GM19452 (cell line): ENCODE measurements at regions not wholly inside any gene's neighbourhood (a gene's known extent, or its start where the extent isn't known, plus 50 kb on each side); places are given as distances from the start of the nearest gene placed in this dataset.

Source experiments
- ATAC-seq: cut with Tn5 transposase; IDR thresholded peaks from one replicate; pipeline ENCODE4 v1.9.1; 2021; ENCODE audit not compliant: unreplicated experiment

DNA sequence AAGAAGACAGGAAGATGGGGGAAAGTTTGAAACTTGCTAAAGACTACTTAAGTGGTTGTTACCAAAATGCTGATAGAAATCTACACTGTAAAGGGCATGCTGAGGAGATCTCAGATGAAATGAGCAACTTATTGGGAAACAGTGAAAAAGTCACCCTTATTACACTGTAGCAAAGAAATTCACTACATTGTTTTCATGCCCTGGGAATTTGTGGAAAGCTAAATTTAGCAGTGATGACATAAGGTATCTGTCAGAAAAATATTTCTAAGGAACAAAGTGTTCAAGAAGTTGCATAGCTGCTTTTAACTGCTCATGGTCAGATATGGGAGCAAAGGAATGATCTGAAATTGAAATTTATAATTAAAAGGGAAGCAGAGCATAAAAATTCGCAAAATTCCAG lies 702.4 kb upstream of the LRRC4C start:
- ATAC-seq: no peak

GRCh38 chr11:42169191-42169590 lies 709.7 kb upstream of the LRRC4C start:
- ATAC-seq: no peak

- ATAC-seq: no peak
Measured at GRCh38 chr11:42170601-42171000, 711.1 kb upstream of the LRRC4C start.

GRCh38 chr11:42171046-42171445 lies 711.6 kb upstream of the LRRC4C start:
- no peak for ATAC-seq

GRCh38 chr11:42172441-42172840 lies 713.0 kb upstream of the LRRC4C start:
- no peak for ATAC-seq

GRCh38 chr11:42175203-42175602 lies 715.8 kb upstream of the LRRC4C start:
- ATAC-seq: no peak

GRCh38 chr11:42179216-42179615 lies 719.8 kb upstream of the LRRC4C start:
- no peak for ATAC-seq

DNA sequence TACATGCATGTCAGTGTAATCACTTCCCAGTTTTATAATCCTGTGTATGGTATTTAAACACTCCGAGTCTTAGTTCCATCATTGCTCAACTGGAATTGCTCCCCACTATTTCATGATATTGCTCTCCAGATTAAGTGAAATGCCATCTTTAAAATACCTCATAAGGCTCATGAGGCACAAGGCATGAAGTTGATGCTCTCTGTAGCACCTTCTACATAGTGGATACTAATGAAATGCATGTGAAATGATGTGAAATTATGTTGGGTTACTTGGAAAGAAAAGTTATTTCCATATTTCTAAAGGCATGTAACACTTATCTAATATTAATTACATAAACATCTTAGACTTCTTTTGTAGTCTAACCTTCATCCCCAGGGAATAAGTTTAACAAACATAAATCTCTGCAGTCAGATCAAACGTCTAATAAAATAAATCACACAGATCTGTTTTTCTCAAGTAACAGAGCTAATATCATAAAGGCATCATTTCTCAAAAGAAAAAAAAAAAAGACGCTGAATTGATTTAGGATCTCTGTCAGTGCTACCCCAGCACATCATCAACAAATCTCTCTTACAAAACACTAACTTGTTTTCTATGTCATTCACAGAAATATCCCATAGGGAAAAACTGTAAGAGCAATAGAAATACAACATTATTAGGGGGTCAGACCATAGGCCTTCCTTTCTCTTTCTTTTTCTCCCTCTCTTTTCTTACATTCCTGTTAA lies 736.0 kb upstream of the LRRC4C start:
- no peak for ATAC-seq

GRCh38 chr11:42200311-42200710 lies 740.9 kb upstream of the LRRC4C start:
- no peak for ATAC-seq

DNA sequence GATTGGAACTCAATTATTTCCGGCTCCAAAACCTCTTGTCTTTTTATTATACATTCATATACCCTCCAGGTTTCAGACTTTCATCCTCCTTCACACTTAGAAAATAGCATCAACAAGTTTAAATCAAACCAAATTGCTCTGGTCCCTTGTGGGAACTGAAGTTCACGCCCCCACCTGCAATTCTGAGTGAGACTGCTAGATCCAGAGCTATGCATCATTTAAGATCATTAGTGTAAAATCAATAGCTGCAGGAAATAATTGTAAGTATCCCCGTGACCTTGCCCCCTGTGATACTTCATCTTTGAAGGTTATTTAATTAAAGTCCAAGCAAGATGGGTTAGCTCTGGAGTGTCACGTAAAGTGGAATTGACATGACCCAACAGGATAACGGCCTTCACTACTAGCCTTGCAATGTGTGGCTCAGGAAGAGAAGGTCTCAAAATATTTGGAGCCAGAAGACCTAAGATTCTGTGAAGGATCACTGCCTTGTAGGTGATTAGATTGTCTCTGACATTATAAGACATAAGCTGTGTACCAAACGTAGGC lies 742.2 kb upstream of the LRRC4C start:
- ATAC-seq: no peak

DNA sequence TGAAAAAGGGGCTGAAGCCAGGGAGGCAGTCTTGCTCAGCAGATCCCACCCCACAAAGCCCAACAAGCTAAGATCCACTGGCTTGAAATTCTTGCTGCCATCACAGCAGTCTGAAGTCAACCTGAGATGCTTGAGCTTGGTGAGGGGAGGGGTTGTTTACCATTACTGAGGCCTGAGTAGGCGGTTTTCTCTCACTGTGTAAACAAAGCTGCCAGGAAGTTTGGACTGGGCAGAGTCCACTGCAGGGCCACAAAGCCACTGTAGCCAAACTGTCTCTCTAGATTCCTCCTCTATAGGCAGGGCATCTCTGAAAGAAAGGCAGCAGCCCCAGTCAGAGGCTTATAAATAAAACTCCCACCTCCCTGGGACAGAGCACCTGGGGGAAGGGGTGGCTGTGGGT lies 746.1 kb upstream of the LRRC4C start:
- ATAC-seq: no peak

DNA sequence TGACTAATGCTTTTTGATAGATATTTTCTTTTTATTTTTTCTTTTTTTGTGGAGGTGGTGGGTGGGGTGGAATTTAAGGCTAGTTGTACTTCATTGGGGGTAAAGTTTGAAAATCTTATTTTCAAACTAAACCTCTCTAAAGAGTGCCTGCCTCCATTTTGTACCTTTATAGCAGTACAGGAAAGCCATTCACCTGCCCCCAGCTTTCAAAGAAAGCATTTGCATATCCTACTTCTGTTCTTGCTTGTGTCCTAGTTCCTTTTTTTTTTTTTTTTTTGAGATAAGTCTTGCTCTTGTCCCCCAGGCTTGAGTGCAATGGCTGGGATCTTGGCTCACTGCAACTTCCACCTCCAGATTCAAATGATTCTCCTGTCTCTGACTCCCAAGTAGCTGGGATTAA lies 766.2 kb upstream of the LRRC4C start:
- no peak for ATAC-seq

GRCh38 chr11:42232673-42233072 lies 773.2 kb upstream of the LRRC4C start:
- ATAC-seq: no peak

DNA sequence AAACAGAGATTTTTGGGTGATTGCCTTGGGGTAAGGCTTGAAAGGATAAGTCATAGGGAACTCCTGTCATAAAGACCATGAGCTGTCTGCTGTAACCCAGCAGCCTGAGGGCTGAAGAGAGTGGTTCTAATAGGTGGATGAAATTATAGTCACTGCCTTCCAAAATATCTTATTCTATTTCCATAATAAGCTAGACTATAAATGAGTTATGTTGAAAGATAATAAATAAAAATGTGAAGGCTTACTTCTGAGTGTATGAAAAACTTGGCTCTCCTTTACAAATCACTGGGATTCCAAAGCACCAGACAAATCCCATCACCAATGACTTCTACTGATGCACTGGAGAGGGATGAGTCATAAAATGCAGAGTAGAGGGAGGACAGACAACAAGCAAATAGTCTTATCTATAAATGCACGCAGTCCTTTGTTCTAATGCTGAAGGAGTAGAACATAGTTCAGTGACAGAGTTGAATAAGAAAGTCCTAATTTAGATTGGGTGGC lies 775.0 kb upstream of the LRRC4C start:
- ATAC-seq: no peak

DNA sequence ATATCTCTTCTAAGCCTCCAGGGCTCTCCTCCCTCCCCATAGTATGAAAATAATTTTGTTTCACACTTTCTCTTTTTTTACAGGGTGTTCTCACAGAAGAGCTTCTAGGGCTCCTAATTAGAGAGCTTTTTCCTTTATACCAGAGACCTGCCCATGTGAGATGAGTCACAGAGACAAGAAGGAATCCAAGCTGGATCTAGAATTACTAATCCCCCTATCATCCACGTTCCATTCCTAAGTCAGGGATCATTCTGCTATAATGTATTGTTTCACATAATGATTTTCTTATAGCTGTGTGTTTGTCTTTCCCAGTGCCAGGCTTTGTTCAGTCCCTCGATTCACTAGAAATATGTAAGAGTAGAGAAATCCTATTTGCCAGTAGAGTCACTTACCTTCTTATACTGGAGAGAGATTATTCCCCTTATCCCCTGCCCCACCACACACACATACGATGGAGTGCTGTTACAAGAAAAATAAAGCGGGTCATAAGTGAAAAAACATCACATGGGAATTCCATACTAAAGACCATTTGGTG lies 778.3 kb upstream of the LRRC4C start:
- no peak for ATAC-seq

GRCh38 chr11:42239188-42239587 lies 779.7 kb upstream of the LRRC4C start:
- no peak for ATAC-seq

- no peak for ATAC-seq
Measured at GRCh38 chr11:42243385-42243784, 783.9 kb upstream of the LRRC4C start.

- no peak for ATAC-seq
Measured at GRCh38 chr11:42244376-42244775, 784.9 kb upstream of the LRRC4C start.

- no peak for ATAC-seq
Measured at GRCh38 chr11:42249401-42249800, 789.9 kb upstream of the LRRC4C start.

DNA sequence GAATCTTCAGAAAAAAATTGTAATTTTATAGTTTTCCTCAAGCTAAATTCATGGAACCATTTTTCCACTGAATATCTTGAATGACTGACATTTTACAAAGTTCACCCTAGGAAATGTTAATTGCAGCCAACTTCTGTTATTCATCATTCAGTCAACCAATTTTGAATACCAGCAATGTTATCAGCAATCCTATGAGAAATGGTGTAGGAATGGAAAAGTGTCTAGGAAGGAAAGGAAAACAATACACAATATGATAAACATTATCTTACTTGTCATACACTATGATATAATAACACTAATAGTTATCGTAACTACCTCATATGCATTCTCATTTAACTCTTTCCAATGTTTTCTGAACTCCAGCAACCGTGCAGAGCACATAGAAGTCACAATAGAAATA lies 790.5 kb upstream of the LRRC4C start:
- ATAC-seq: no peak

DNA sequence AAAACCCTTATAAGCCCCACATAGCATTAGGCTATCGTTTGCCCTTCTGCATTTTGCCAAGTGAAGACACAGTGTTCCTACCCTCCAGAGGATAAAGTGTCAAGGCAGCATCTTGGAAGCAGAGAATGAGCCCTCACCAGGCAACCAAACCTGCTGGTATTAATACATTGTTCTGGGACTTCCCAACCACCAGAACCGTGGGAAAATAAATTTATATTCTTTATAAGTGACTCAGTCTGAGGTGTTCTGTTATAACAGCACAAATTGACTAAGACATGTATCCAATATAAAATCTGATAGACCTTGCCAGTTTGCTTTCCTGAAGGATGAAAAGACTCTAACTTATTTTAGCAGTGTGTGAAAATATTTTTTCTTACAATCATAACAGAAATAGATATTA lies 792.5 kb upstream of the LRRC4C start:
- ATAC-seq: no peak

GRCh38 chr11:42253156-42253555 lies 793.7 kb upstream of the LRRC4C start:
- no peak for ATAC-seq

GRCh38 chr11:42255906-42256305 lies 796.5 kb upstream of the LRRC4C start:
- no peak for ATAC-seq
